CD4-positive, alpha-beta T cell (primary cell): ENCODE measurements at regions not wholly inside any gene's neighbourhood (a gene's known extent, or its start where the extent isn't known, plus 50 kb on each side); places are given as distances from the start of the nearest gene placed in this dataset.

Experiments
- ATAC-seq: fragments of 200-7000 bp; cut with Tn5 transposase; one replicate; pipeline ENCODE4 v1.10.0; 2022; ENCODE audit warnings: mild to moderate bottlenecking; ENCODE audit not compliant: poor library complexity
- CTCF ChIA-PET: fragments of 350-600 bp; sonication (Branson Sonifier 250); formaldehyde crosslinking; loops from one replicate; lab custom pipeline; 2021; ENCODE audit warnings: antibody characterized with exemption, inconsistent platforms; lab: Charles Lee
- POLR2A ChIA-PET: fragments of 350-600 bp; sonication (Branson Sonifier 250); formaldehyde crosslinking; loops from one replicate; lab custom pipeline; 2021; ENCODE audit warnings: antibody characterized with exemption, inconsistent platforms; lab: Charles Lee
- DNase-seq, 14 experiments: peaks; one replicate each; pipeline ENCODE4 v3.0.0-alpha.2; 2013 to 2020; ENCODE audit warnings: mixed read lengths in 2 of 14
- H3K27ac ChIP-seq, 2 donors: one replicate each; pipeline versions ENCODE4 v1.5.1 to v1.7.0; 2013; ENCODE audit warnings: low read length in 2 of 2, low read depth in 1 of 2, mild to moderate bottlenecking in 1 of 2
- H3K27me3 ChIP-seq, 2 experiments: 1 replicate in 1 of 2; 2 replicates in 1 of 2; pipeline versions ENCODE4 v1.6.1 to v1.7.0; 2013; ENCODE audit warnings: low read length in 2 of 2, control low read depth in 1 of 2, mild to moderate bottlenecking in 1 of 2, moderate library complexity in 1 of 2; ENCODE audit not compliant: insufficient read depth in 2 of 2, control insufficient read depth in 1 of 2
- H3K36me3 ChIP-seq: one replicate; pipeline ENCODE4 v1.6.1; 2013; ENCODE audit warnings: low read length, control low read depth; ENCODE audit not compliant: insufficient read depth
- H3K4me1 ChIP-seq: one replicate; pipeline ENCODE4 v1.6.1; 2013; ENCODE audit warnings: low read length, control low read depth; ENCODE audit not compliant: insufficient read depth
- H3K4me3 ChIP-seq: one replicate; pipeline ENCODE4 v1.5.1; 2013; ENCODE audit warnings: mild to moderate bottlenecking, low read length, moderate library complexity
- H3K9me3 ChIP-seq, 2 experiments: 1 replicate in 1 of 2; 2 replicates in 1 of 2; pipeline versions ENCODE4 v1.6.1 to v1.7.0; 2013; ENCODE audit warnings: low read length in 2 of 2, mild to moderate bottlenecking in 2 of 2, control low read depth in 1 of 2, moderate library complexity in 1 of 2; ENCODE audit not compliant: control insufficient read depth in 1 of 2, insufficient read depth in 1 of 2
- H3K27ac Mint-ChIP-seq: one replicate; pipeline ENCODE4 v1.8.0; 2020; ENCODE audit warnings: mixed read lengths
- H3K27me3 Mint-ChIP-seq: one replicate; pipeline ENCODE4 v1.8.0; 2021; ENCODE audit warnings: mixed read lengths
- H3K36me3 Mint-ChIP-seq: one replicate; pipeline ENCODE4 v1.8.0; 2021; ENCODE audit warnings: low read depth, mixed read lengths
- H3K4me1 Mint-ChIP-seq: one replicate; pipeline ENCODE4 v1.8.0; 2021; ENCODE audit warnings: low read depth, mixed read lengths
- H3K4me3 Mint-ChIP-seq: one replicate; pipeline ENCODE4 v1.8.0; 2020; ENCODE audit warnings: mild to moderate bottlenecking, mixed read lengths
- H3K9me3 Mint-ChIP-seq: one replicate; pipeline ENCODE4 v1.8.0; 2020; ENCODE audit warnings: mixed read lengths
- intact Hi-C, 2 experiments: fragments of 100-400 bp; cut with DNase I in 1 of 2; cut with micrococcal nuclease in 1 of 2; formaldehyde crosslinking; loops; one replicate each; pipeline versions ENCODE4 v1.15.1 to v1.9.0; 2023 to 2025; cut with DNase I, micrococcal nuclease
- TF ChIP-seq, protein P1 (sequence below): fragments of 200-600 bp; IDR thresholded peaks from one replicate; pipeline ENCODE4 v1.8.0; 2022; ENCODE audit warnings: antibody characterized with exemption, mild to moderate bottlenecking

DNA sequence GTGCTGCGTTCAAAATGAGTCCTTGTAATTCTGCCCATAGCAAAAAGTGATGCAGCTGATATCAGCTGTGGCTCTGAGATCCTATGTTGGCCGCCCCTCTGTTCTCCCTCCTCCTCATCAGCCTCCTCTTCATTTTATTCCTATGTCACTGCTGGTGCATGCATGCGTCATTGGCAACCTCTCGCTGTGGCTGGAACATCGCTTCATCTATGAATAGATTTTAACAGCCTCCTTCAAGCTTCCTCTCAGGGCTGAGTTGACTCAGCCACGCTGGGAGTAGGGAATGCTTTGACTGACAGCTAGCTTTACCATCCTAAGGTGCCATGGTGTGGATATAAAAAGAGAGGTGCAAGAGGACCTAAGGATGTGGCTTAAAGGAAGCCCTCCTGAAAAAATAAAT is 303.5 kb downstream of the PLK2 start:
- CTCF ChIA-PET = interaction anchor here (0.8 kb wide), 1 partner anchor 17 kb away, joined by 3 read pairs; no protein-coding TSS in a partner anchor
- no peak overlapping the region for H3K4me3 ChIP-seq
- H3K9me3 ChIP-seq = peaks cover 0 to 5% of the 10 kb centered on the region in 2 experiments
- Mint-ChIP-seq H3K4me3 (no peak overlapping the region), H3K36me3 (no peaks in the 10 kb centered on the region), H3K27me3 (no peaks in the 10 kb centered on the region), H3K27ac (no peak overlapping the region), H3K4me1 (no peaks in the 10 kb centered on the region), H3K9me3 (peaks cover 2% of the 10 kb centered on the region)
- POLR2A ChIA-PET = no interaction called here
- no peak overlapping the region for H3K27ac ChIP-seq
- TF ChIP-seq, protein P1, sequence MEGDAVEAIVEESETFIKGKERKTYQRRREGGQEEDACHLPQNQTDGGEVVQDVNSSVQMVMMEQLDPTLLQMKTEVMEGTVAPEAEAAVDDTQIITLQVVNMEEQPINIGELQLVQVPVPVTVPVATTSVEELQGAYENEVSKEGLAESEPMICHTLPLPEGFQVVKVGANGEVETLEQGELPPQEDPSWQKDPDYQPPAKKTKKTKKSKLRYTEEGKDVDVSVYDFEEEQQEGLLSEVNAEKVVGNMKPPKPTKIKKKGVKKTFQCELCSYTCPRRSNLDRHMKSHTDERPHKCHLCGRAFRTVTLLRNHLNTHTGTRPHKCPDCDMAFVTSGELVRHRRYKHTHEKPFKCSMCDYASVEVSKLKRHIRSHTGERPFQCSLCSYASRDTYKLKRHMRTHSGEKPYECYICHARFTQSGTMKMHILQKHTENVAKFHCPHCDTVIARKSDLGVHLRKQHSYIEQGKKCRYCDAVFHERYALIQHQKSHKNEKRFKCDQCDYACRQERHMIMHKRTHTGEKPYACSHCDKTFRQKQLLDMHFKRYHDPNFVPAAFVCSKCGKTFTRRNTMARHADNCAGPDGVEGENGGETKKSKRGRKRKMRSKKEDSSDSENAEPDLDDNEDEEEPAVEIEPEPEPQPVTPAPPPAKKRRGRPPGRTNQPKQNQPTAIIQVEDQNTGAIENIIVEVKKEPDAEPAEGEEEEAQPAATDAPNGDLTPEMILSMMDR = no peak
- no peaks in the 10 kb centered on the region for H3K36me3 ChIP-seq
- ATAC-seq = no peak
- intact Hi-C loops = no loop called here
- no peak for DNase-seq
- H3K4me1 ChIP-seq = no peaks in the 10 kb centered on the region
- no peaks in the 10 kb centered on the region for H3K27me3 ChIP-seq

DNA sequence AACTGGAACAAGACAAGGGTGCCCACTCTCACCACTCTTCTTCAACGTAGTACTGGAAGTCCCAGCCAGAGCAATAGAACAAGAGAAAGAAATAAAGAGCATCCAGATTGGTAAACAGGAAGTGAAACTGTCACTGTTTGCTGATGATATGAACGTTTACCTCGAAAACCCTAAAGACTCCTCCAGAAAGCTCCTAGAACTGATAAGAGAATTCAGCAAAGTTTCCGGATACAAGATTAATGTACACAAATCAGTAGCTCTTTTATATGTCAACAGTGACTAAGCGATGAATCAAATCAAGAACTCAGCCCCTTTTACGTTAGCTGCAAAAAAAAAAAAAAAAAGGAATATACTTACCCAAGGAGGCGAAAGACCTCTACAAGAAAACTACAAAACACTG is 306.6 kb downstream of the PLK2 start:
- TF ChIP-seq, protein P1 = no peak
- Mint-ChIP-seq H3K9me3 (no peaks in the 10 kb centered on the region), H3K36me3 (no peaks in the 10 kb centered on the region), H3K27ac (no peak overlapping the region), H3K27me3 (peaks cover 8% of the 10 kb centered on the region), H3K4me1 (no peaks in the 10 kb centered on the region), H3K4me3 (no peak overlapping the region)
- H3K36me3 ChIP-seq = no peaks in the 10 kb centered on the region
- no peaks in the 10 kb centered on the region for H3K27me3 ChIP-seq
- POLR2A ChIA-PET = no interaction called here
- ATAC-seq (no peak), DNase-seq (no peak)
- intact Hi-C loops = no loop called here
- H3K9me3 ChIP-seq = no peaks in the 10 kb centered on the region
- no peaks in the 10 kb centered on the region for H3K4me1 ChIP-seq
- CTCF ChIA-PET = no interaction called here
- no peak overlapping the region for H3K4me3 ChIP-seq
- H3K27ac ChIP-seq = no peak overlapping the region

DNA sequence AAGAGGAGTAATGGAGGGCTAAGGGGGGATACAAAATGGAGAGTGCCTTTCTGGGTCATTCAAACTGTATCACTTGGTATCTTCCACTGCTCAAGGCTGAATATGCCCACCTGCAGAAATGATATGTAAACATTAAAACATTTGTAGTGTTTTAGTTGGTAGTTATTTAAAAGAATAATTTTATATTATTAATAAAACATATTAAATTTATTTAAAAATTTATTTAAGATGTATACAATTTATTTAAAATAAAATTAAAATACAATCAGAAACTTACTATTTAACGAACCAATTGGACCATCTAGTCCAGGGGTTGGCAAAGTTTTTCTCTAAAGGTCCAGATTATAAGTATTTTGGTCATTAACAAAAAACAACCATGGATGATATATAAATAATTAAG is 308.5 kb downstream of the PLK2 start:
- TF ChIP-seq, protein P1 = no peak
- intact Hi-C loops = no loop called here
- no peak for ATAC-seq
- Histone ChIP-seq H3K9me3 (no peaks in the 10 kb centered on the region), H3K27me3 (no peaks in the 10 kb centered on the region), H3K36me3 (no peaks in the 10 kb centered on the region), H3K27ac (no peak overlapping the region), H3K4me1 (no peaks in the 10 kb centered on the region), H3K4me3 (no peak overlapping the region)
- CTCF ChIA-PET = no interaction called here
- peaks cover 8% of the 10 kb centered on the region for H3K27me3 Mint-ChIP-seq
- no peaks in the 10 kb centered on the region for H3K4me1 Mint-ChIP-seq
- DNase-seq = no peak
- no peaks in the 10 kb centered on the region for H3K36me3 Mint-ChIP-seq
- no peaks in the 10 kb centered on the region for H3K9me3 Mint-ChIP-seq
- POLR2A ChIA-PET = no interaction called here
- H3K27ac Mint-ChIP-seq = no peak overlapping the region
- H3K4me3 Mint-ChIP-seq = no peak overlapping the region
